T-cell (primary cell): ENCODE measurements at regions not wholly inside any gene's neighbourhood (a gene's known extent, or its start where the extent isn't known, plus 50 kb on each side); places are given as distances from the start of the nearest gene placed in this dataset.

Experiments
- ATAC-seq, 4 experiments: fragments of 200-7000 bp in 3 of 4; fragments of 150-1000 bp in 1 of 4; cut with Tn5 transposase; replicated peaks in 1 of 4; 1 replicate in 3 of 4; 2 replicates in 1 of 4; pipeline ENCODE4 v1.10.0; 2021; ENCODE audit warnings: moderate library complexity in 3 of 4, mild to moderate bottlenecking in 2 of 4, moderate number of reproducible peaks in 1 of 4
- CTCF ChIA-PET, 2 donors: fragments of 300-600 bp; sonication (Branson Sonifier 250); formaldehyde crosslinking; loops; one replicate each; lab custom pipeline; 2022; ENCODE audit warnings: antibody characterized with exemption in 2 of 2; lab: Charles Lee
- POLR2A ChIA-PET, 2 donors: fragments of 300-600 bp; sonication (Branson Sonifier 250); formaldehyde crosslinking; loops; one replicate each; lab custom pipeline; 2022; ENCODE audit warnings: antibody characterized with exemption in 2 of 2; lab: Charles Lee
- DNase-seq, 35 experiments: peaks; one replicate each; pipeline versions ENCODE4 v3.0.0 to v3.0.0-alpha.2; 2013 to 2023
- H3K27ac ChIP-seq: one replicate; pipeline ENCODE4 v1.5.1; 2013; ENCODE audit warnings: low read length
- H3K27me3 ChIP-seq, 2 experiments: replicated peaks in 1 of 2; 1 replicate in 1 of 2; 2 replicates in 1 of 2; pipeline versions ENCODE4 v1.6.1 to v1.7.0; 2013; ENCODE audit warnings: low read length in 1 of 2, mixed read lengths in 1 of 2; ENCODE audit not compliant: control insufficient read depth in 2 of 2, insufficient read depth in 2 of 2; ENCODE audit errors: extremely low read depth in 1 of 2
- H3K36me3 ChIP-seq, 2 donors: 1 replicate in 1 of 2; 2 replicates in 1 of 2; pipeline versions ENCODE4 v1.6.1 to v1.7.0; 2013; ENCODE audit warnings: low read length in 1 of 2; ENCODE audit not compliant: control insufficient read depth in 2 of 2, insufficient read depth in 1 of 2; ENCODE audit errors: extremely low read depth in 1 of 2
- H3K4me1 ChIP-seq, 2 experiments: 1 replicate in 1 of 2; 2 replicates in 1 of 2; pipeline versions ENCODE4 v1.6.1 to v1.7.0; 2013; ENCODE audit warnings: low read length in 2 of 2, mixed read lengths in 1 of 2; ENCODE audit not compliant: insufficient read depth in 2 of 2, control insufficient read depth in 1 of 2; ENCODE audit errors: extremely low read depth in 1 of 2
- H3K4me3 ChIP-seq, 2 donors: 1 replicate in 1 of 2; 2 replicates in 1 of 2; pipeline versions ENCODE4 v1.5.1 to v1.7.0; 2013; ENCODE audit warnings: mild to moderate bottlenecking in 2 of 2, low read length in 1 of 2, moderate library complexity in 1 of 2; ENCODE audit not compliant: control insufficient read depth in 1 of 2; ENCODE audit errors: extremely low read depth in 1 of 2
- H3K9me3 ChIP-seq: 2 replicates; pipeline ENCODE4 v1.7.0; 2013
- H3K27ac Mint-ChIP-seq, 2 donors: one replicate each; pipeline ENCODE4 v1.8.0; 2020 to 2021; ENCODE audit warnings: mild to moderate bottlenecking in 2 of 2, mixed read lengths in 2 of 2
- H3K27me3 Mint-ChIP-seq, 2 donors: one replicate each; pipeline ENCODE4 v1.8.0; 2021 to 2022; ENCODE audit warnings: mixed read lengths in 2 of 2
- H3K36me3 Mint-ChIP-seq: one replicate; pipeline ENCODE4 v1.8.0; 2021; ENCODE audit warnings: mixed read lengths
- H3K4me1 Mint-ChIP-seq, 3 donors: one replicate each; pipeline ENCODE4 v1.8.0; 2020 to 2022; ENCODE audit warnings: mixed read lengths in 3 of 3, mild to moderate bottlenecking in 1 of 3
- H3K4me3 Mint-ChIP-seq, 3 donors: one replicate each; pipeline ENCODE4 v1.8.0; 2020 to 2022; ENCODE audit warnings: mild to moderate bottlenecking in 3 of 3, mixed read lengths in 3 of 3, moderate library complexity in 3 of 3
- H3K9me3 Mint-ChIP-seq, 3 donors: one replicate each; pipeline ENCODE4 v1.8.0; 2020 to 2022; ENCODE audit warnings: mixed read lengths in 3 of 3
- WGBS: methylation state at CpG from one replicate; pipeline ENCODE4 v1.1.5; 2013; ENCODE audit warnings: missing lambda C conversion rate; ENCODE audit not compliant: insufficient coverage; 5-methylcytosine and 5-hydroxymethylcytosine counted together

GRCh38 chr11:100472727-100473389 lies 214.2 kb upstream of the ARHGAP42 start:
- CTCF ChIA-PET = no interaction called here
- no peaks in the 10 kb centered on the region for H3K27me3 ChIP-seq
- H3K4me1 ChIP-seq = no peaks in the 10 kb centered on the region
- H3K27ac Mint-ChIP-seq = no peak overlapping the region
- H3K4me3 Mint-ChIP-seq = no peak overlapping the region
- no peak overlapping the region for H3K27ac ChIP-seq
- H3K9me3 ChIP-seq = no peaks in the 10 kb centered on the region
- no peaks in the 10 kb centered on the region for H3K36me3 Mint-ChIP-seq
- no peak for ATAC-seq
- no CpG with 5 or more reads among the region's 2 CpGs for WGBS
- no peak for DNase-seq
- H3K27me3 Mint-ChIP-seq = no peaks in the 10 kb centered on the region
- peaks cover 10 to 23% (median 17%) of the 10 kb centered on the region in 3 donors for H3K9me3 Mint-ChIP-seq
- POLR2A ChIA-PET = no interaction called here
- no peaks in the 10 kb centered on the region for H3K36me3 ChIP-seq
- H3K4me3 ChIP-seq = no peak overlapping the region
- no peaks in the 10 kb centered on the region for H3K4me1 Mint-ChIP-seq

GRCh38 chr11:100473390-100473740 lies 213.7 kb upstream of the ARHGAP42 start:
- no peaks in the 10 kb centered on the region for H3K4me1 Mint-ChIP-seq
- H3K27ac ChIP-seq = no peak overlapping the region
- peaks cover 5 to 20% (median 14%) of the 10 kb centered on the region in 3 donors for H3K9me3 Mint-ChIP-seq
- ATAC-seq (no peak), DNase-seq (no peak)
- no peak overlapping the region for H3K4me3 Mint-ChIP-seq
- POLR2A ChIA-PET = no interaction called here
- H3K4me3 ChIP-seq = no peak overlapping the region
- no peaks in the 10 kb centered on the region for H3K36me3 Mint-ChIP-seq
- H3K9me3 ChIP-seq = no peaks in the 10 kb centered on the region
- H3K27ac Mint-ChIP-seq = no peak overlapping the region
- no peaks in the 10 kb centered on the region for H3K4me1 ChIP-seq
- CTCF ChIA-PET = no interaction called here
- WGBS = no CpG with 5 or more reads among the region's 1 CpG
- H3K27me3 ChIP-seq = no peaks in the 10 kb centered on the region
- H3K36me3 ChIP-seq = no peaks in the 10 kb centered on the region
- no peaks in the 10 kb centered on the region for H3K27me3 Mint-ChIP-seq

- CTCF ChIA-PET = no interaction called here
- POLR2A ChIA-PET = no interaction called here
- no peaks in the 10 kb centered on the region for H3K27me3 Mint-ChIP-seq
- no peak overlapping the region for H3K27ac Mint-ChIP-seq
- H3K9me3 ChIP-seq = no peaks in the 10 kb centered on the region
- H3K4me1 ChIP-seq = no peaks in the 10 kb centered on the region
- no peaks in the 10 kb centered on the region for H3K27me3 ChIP-seq
- ATAC-seq = no peak
- no peak overlapping the region for H3K4me3 ChIP-seq
- no peaks in the 10 kb centered on the region for H3K4me1 Mint-ChIP-seq
- H3K36me3 ChIP-seq = no peaks in the 10 kb centered on the region
- no peaks in the 10 kb centered on the region for H3K36me3 Mint-ChIP-seq
- peaks cover 10 to 38% (median 22%) of the 10 kb centered on the region in 3 donors for H3K9me3 Mint-ChIP-seq
- H3K4me3 Mint-ChIP-seq = no peak overlapping the region
- no peak for DNase-seq
- no peak overlapping the region for H3K27ac ChIP-seq
- WGBS = 43% methylated on average over 1 of the region's 2 CpGs
Observed at GRCh38 chr11:100484948-100485347, 202.1 kb upstream of the ARHGAP42 start.

- WGBS = no CpG with 5 or more reads among the region's 3 CpGs
- peaks cover 13 to 52% (median 16%) of the 10 kb centered on the region in 3 donors for H3K9me3 Mint-ChIP-seq
Observed at GRCh38 chr11:100498780-100499179, 188.3 kb upstream of the ARHGAP42 start.

GRCh38 chr11:100501450-100501849 lies 185.6 kb upstream of the ARHGAP42 start:
- no peaks in the 10 kb centered on the region for H3K36me3 Mint-ChIP-seq
- no peaks in the 10 kb centered on the region for H3K4me1 ChIP-seq
- no peaks in the 10 kb centered on the region for H3K4me1 Mint-ChIP-seq
- H3K9me3 ChIP-seq = no peaks in the 10 kb centered on the region
- H3K4me3 Mint-ChIP-seq = no peak overlapping the region
- no peak overlapping the region for H3K27ac ChIP-seq
- H3K27me3 ChIP-seq = no peaks in the 10 kb centered on the region
- H3K36me3 ChIP-seq = no peaks in the 10 kb centered on the region
- no peak overlapping the region for H3K27ac Mint-ChIP-seq
- H3K9me3 Mint-ChIP-seq = peaks cover 16 to 48% (median 21%) of the 10 kb centered on the region in 3 donors
- ATAC-seq (no peak), DNase-seq (no peak)
- ChIA-PET CTCF (no interaction called here), POLR2A (no interaction called here)
- no peaks in the 10 kb centered on the region for H3K27me3 Mint-ChIP-seq
- no peak overlapping the region for H3K4me3 ChIP-seq
- WGBS = no CpG with 5 or more reads among the region's 2 CpGs

More at GRCh38 chr11:100498780-100499179, 188.3 kb upstream of the ARHGAP42 start:
- Histone ChIP-seq H3K27ac (no peak overlapping the region), H3K4me3 (no peak overlapping the region), H3K9me3 (no peaks in the 10 kb centered on the region), H3K27me3 (no peaks in the 10 kb centered on the region), H3K36me3 (no peaks in the 10 kb centered on the region), H3K4me1 (no peaks in the 10 kb centered on the region)
- no peak overlapping the region for H3K4me3 Mint-ChIP-seq
- ATAC-seq = no peak
- H3K4me1 Mint-ChIP-seq = no peaks in the 10 kb centered on the region
- no peaks in the 10 kb centered on the region for H3K36me3 Mint-ChIP-seq
- H3K27ac Mint-ChIP-seq = no peak overlapping the region
- no peaks in the 10 kb centered on the region for H3K27me3 Mint-ChIP-seq
- CTCF ChIA-PET = no interaction called here
- POLR2A ChIA-PET = no interaction called here
- no peak for DNase-seq

- Histone ChIP-seq H3K9me3 (no peaks in the 10 kb centered on the region), H3K27ac (no peak overlapping the region), H3K4me3 (no peak overlapping the region), H3K36me3 (no peaks in the 10 kb centered on the region), H3K27me3 (no peaks in the 10 kb centered on the region), H3K4me1 (no peaks in the 10 kb centered on the region)
- DNase-seq (no peak), ATAC-seq (no peak)
- ChIA-PET CTCF (no interaction called here), POLR2A (no interaction called here)
- Mint-ChIP-seq H3K36me3 (no peaks in the 10 kb centered on the region), H3K4me1 (no peaks in the 10 kb centered on the region), H3K27me3 (no peaks in the 10 kb centered on the region), H3K27ac (no peak overlapping the region), H3K4me3 (no peak overlapping the region), H3K9me3 (peaks cover 15 to 26% (median 20%) of the 10 kb centered on the region in 3 donors)
- no CpG with 5 or more reads among the region's 2 CpGs for WGBS
Observed at GRCh38 chr11:100512475-100512874, 174.6 kb upstream of the ARHGAP42 start.

GRCh38 chr11:100515087-100515486 lies 172.0 kb upstream of the ARHGAP42 start:
- Histone ChIP-seq H3K27me3 (no peaks in the 10 kb centered on the region), H3K4me1 (no peaks in the 10 kb centered on the region), H3K9me3 (no peaks in the 10 kb centered on the region), H3K4me3 (no peak overlapping the region), H3K36me3 (no peaks in the 10 kb centered on the region), H3K27ac (no peak overlapping the region)
- no peaks in the 10 kb centered on the region for H3K27me3 Mint-ChIP-seq
- CTCF ChIA-PET = no interaction called here
- H3K27ac Mint-ChIP-seq = no peak overlapping the region
- H3K36me3 Mint-ChIP-seq = no peaks in the 10 kb centered on the region
- H3K4me1 Mint-ChIP-seq = no peaks in the 10 kb centered on the region
- no peak overlapping the region for H3K4me3 Mint-ChIP-seq
- POLR2A ChIA-PET = no interaction called here
- no peak for ATAC-seq
- H3K9me3 Mint-ChIP-seq = peaks cover 10 to 34% (median 12%) of the 10 kb centered on the region in 3 donors
- no peak for DNase-seq
